Spleen (tissue), 11 donors: ENCODE measurements at regions not wholly inside any gene's neighbourhood (a gene's known extent, or its start where the extent isn't known, plus 50 kb on each side); places are given as distances from the start of the nearest gene placed in this dataset.

Source experiments
- DNase-seq: peaks from one replicate; pipeline ENCODE4 v3.0.0-alpha.2; 2020
- H3K27ac ChIP-seq, 8 donors: fragments of 200-600 bp; sonication (generic) in 7 of 8; 1 replicate in 4 of 8; 2 replicates in 4 of 8; pipeline versions ENCODE4 v1.5.0 to v1.8.0; 2016 to 2021; ENCODE audit warnings: inconsistent platforms in 4 of 8, mild to moderate bottlenecking in 4 of 8, moderate library complexity in 1 of 8
- H3K27me3 ChIP-seq, 7 donors: fragments of 200-600 bp; sonication (generic) in 6 of 7; replicated peaks in 1 of 7; 1 replicate in 4 of 7; 2 replicates in 3 of 7; pipeline versions ENCODE4 v1.5.0 to v1.8.0; 2016 to 2021; ENCODE audit warnings: inconsistent platforms in 3 of 7, mild to moderate bottlenecking in 1 of 7
- H3K36me3 ChIP-seq, 6 donors: fragments of 200-600 bp; sonication (generic) in 5 of 6; 1 replicate in 4 of 6; 2 replicates in 2 of 6; pipeline versions ENCODE4 v1.5.0 to v1.8.0; 2016 to 2021; ENCODE audit warnings: inconsistent platforms in 2 of 6
- H3K4me1 ChIP-seq, 6 donors: fragments of 200-600 bp; sonication (generic) in 5 of 6; 1 replicate in 3 of 6; 2 replicates in 3 of 6; pipeline versions ENCODE4 v1.5.0 to v1.8.0; 2016 to 2021; ENCODE audit warnings: inconsistent platforms in 3 of 6
- H3K4me3 ChIP-seq, 8 donors: fragments of 200-600 bp; sonication (generic) in 7 of 8; 1 replicate in 4 of 8; 2 replicates in 4 of 8; pipeline versions ENCODE4 v1.5.0 to v1.8.0; 2016 to 2021; ENCODE audit warnings: inconsistent platforms in 4 of 8, mild to moderate bottlenecking in 4 of 8, moderate library complexity in 2 of 8
- H3K9me3 ChIP-seq, 8 donors: fragments of 200-600 bp; sonication (generic) in 7 of 8; 1 replicate in 4 of 8; 2 replicates in 4 of 8; pipeline versions ENCODE4 v1.5.0 to v1.8.0; 2016 to 2021; ENCODE audit warnings: inconsistent platforms in 4 of 8
- CTCF ChIP-seq, 11 experiments: fragments of 200-600 bp in 7 of 11; fragments of 450-650 bp in 4 of 11; sonication (generic) in 4 of 11; IDR thresholded peaks in 8 of 11; conservative IDR thresholded peaks in 3 of 11; 1 replicate in 7 of 11; 2 replicates in 4 of 11; pipeline versions ENCODE4 v1.4.0 to v1.8.0; 2016 to 2021; ENCODE audit warnings: antibody characterized with exemption in 11 of 11, inconsistent platforms in 4 of 11, mild to moderate bottlenecking in 1 of 11
- POLR2A ChIP-seq, 3 donors: fragments of 450-650 bp; IDR thresholded peaks; one replicate each; pipeline ENCODE4 v1.5.1; 2017; ENCODE audit warnings: antibody characterized with exemption in 3 of 3, mild to moderate bottlenecking in 1 of 3
- POLR2AphosphoS5 ChIP-seq, 3 donors: sonication (generic); formaldehyde crosslinking; IDR thresholded peaks; one replicate each; pipeline ENCODE4 v1.5.1; 2017; ENCODE audit warnings: antibody characterized with exemption in 3 of 3
- WGBS, 5 donors: extraction: QIAGEN DNeasy Blood & Tissue Kit in 3 of 5; methylation state at CpG; one replicate each; pipeline versions ENCODE4 v1.1.5 to v1.1.7; 2013 to 2018; 5-methylcytosine and 5-hydroxymethylcytosine counted together
- intact Hi-C: fragments of 100-400 bp; cut with DNase I; formaldehyde crosslinking; loops from one replicate; pipeline ENCODE4 v1.15.0; 2023; ENCODE audit warnings: low total_unique reads
- donor health status: healthy with polysubstance abuse.
- donor health status: DM: no; HTN: no; CAD: no; lungs with moderate emphysema.
- donor health status: DM: no; HTN: no; CAD: no.
- donor health status: Bipolar disorder and iron deficiency.
- donor health status: healthy.
- donor health status: DM: no; HTN: no; CAD: no.
- donor health status: DM: yes; HTN: yes; CAD: no.

DNA sequence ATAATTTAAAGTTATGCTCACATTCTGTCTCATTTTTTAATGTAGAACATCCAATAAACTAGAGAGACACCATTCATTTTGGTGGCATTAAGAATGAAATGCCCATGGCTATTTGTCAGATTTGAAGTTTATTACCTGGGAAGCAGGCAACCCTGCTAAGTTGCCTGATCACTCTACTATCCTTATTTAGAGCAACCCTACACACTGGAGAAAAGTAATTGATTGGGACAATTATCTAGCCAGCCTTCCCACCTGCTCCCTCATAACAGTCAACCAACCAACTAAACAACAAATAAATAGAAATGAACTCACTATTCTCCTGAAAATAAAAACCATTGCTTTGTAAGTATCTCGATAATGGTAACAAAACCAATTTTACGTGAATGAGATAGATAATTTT lies 1129.0 kb upstream of the TENM4 start:
- Histone ChIP-seq H3K27ac (no peak overlapping the region), H3K9me3 (peaks cover 0 to 28% (median 13%) of the 10 kb centered on the region in 8 donors), H3K27me3 (no peaks in the 10 kb centered on the region), H3K4me1 (no peaks in the 10 kb centered on the region), H3K4me3 (no peak overlapping the region), H3K36me3 (no peaks in the 10 kb centered on the region)
- 80 to 88% (median 86%) methylated on average over 2 of the region's 2 CpGs for WGBS, 5 donors
- no peak for TF ChIP-seq CTCF (IDR thresholded peaks at IDR 0.05 in 8 of 11, conservative IDR thresholded peaks at IDR 0.05 in 3 of 11)
- no peak for TF ChIP-seq POLR2AphosphoS5 (IDR thresholded peaks at IDR 0.05)
- no peak for TF ChIP-seq POLR2A (IDR thresholded peaks at IDR 0.05)
- DNase-seq, result no peak
- intact Hi-C loops, result no loop called here

GRCh38 chr11:80565231-80565630 lies 1124.4 kb upstream of the TENM4 start:
- Histone ChIP-seq H3K27ac (no peak overlapping the region), H3K9me3 (peaks cover 0 to 4% (median 0%) of the 10 kb centered on the region in 8 donors), H3K36me3 (no peaks in the 10 kb centered on the region), H3K4me3 (no peak overlapping the region), H3K4me1 (no peaks in the 10 kb centered on the region), H3K27me3 (no peaks in the 10 kb centered on the region)
- 68 to 81% (median 75%) methylated on average over 5 of the region's 5 CpGs for WGBS, 5 donors
- intact Hi-C loops, result no loop called here
- TF ChIP-seq POLR2AphosphoS5 (IDR thresholded peaks at IDR 0.05) (no peak), CTCF (IDR thresholded peaks at IDR 0.05 in 8 of 11, conservative IDR thresholded peaks at IDR 0.05 in 3 of 11) (no peak), POLR2A (IDR thresholded peaks at IDR 0.05) (no peak)
- DNase-seq, result no peak

- 32 to 47% (median 37%) methylated on average over 4 of the region's 4 CpGs for WGBS, 5 donors
- H3K4me3 ChIP-seq, result no peak overlapping the region
- TF ChIP-seq CTCF (IDR thresholded peaks at IDR 0.05 in 8 of 11, conservative IDR thresholded peaks at IDR 0.05 in 3 of 11) (no peak), POLR2AphosphoS5 (IDR thresholded peaks at IDR 0.05) (no peak), POLR2A (IDR thresholded peaks at IDR 0.05) (no peak)
- H3K27me3 ChIP-seq, result no peaks in the 10 kb centered on the region
- no peaks in the 10 kb centered on the region for H3K4me1 ChIP-seq
- peaks cover 0 to 4% (median 0%) of the 10 kb centered on the region in 8 donors for H3K9me3 ChIP-seq
- DNase-seq, result no peak
- no peak overlapping the region for H3K27ac ChIP-seq
- no peaks in the 10 kb centered on the region for H3K36me3 ChIP-seq
- intact Hi-C loops, result no loop called here
Measured at GRCh38 chr11:80562523-80563125, 1121.8 kb upstream of the TENM4 start.

GRCh38 chr11:80559942-80560341 lies 1119.1 kb upstream of the TENM4 start:
- TF ChIP-seq POLR2AphosphoS5 (IDR thresholded peaks at IDR 0.05) (no peak), POLR2A (IDR thresholded peaks at IDR 0.05) (no peak), CTCF (IDR thresholded peaks at IDR 0.05 in 8 of 11, conservative IDR thresholded peaks at IDR 0.05 in 3 of 11) (no peak)
- H3K27ac ChIP-seq, result no peak overlapping the region
- no peaks in the 10 kb centered on the region for H3K27me3 ChIP-seq
- H3K9me3 ChIP-seq, result peaks cover 0 to 7% (median 0%) of the 10 kb centered on the region in 8 donors
- H3K4me3 ChIP-seq, result no peak overlapping the region
- DNase-seq, result no peak
- no peaks in the 10 kb centered on the region for H3K4me1 ChIP-seq
- H3K36me3 ChIP-seq, result no peaks in the 10 kb centered on the region
- intact Hi-C loops, result no loop called here
- whole genome bisulfite sequencing, 5 donors, result 77 to 91% (median 82%) methylated on average over 2 of the region's 2 CpGs
